Glutamatergic neuron (in vitro differentiated cells): ENCODE measurements at regions not wholly inside any gene's neighbourhood (a gene's known extent, or its start where the extent isn't known, plus 50 kb on each side); places are given as distances from the start of the nearest gene placed in this dataset.
"Not testable (repeated sequence)": the region's sequence is repeated elsewhere in the genome, so short reads cannot be mapped to it uniquely, and the experiment has no call there.

Source experiments
- DNase-seq: peaks from one replicate; pipeline ENCODE4 v3.0.0; 2022
- H3K27ac Mint-ChIP-seq: one replicate; pipeline ENCODE4 v1.8.0; 2020; ENCODE audit warnings: mild to moderate bottlenecking, mixed read lengths, inconsistent platforms; ENCODE audit not compliant: unreplicated experiment
- H3K27me3 Mint-ChIP-seq: one replicate; pipeline ENCODE4 v1.8.0; 2020; ENCODE audit warnings: mild to moderate bottlenecking, moderate library complexity, mixed read lengths, inconsistent platforms; ENCODE audit not compliant: unreplicated experiment
- H3K36me3 Mint-ChIP-seq: one replicate; pipeline ENCODE4 v1.8.0; 2020; ENCODE audit warnings: mild to moderate bottlenecking, mixed read lengths, inconsistent platforms; ENCODE audit not compliant: unreplicated experiment
- H3K4me1 Mint-ChIP-seq: one replicate; pipeline ENCODE4 v1.8.0; 2020; ENCODE audit warnings: mild to moderate bottlenecking, low read depth, mixed read lengths, inconsistent platforms; ENCODE audit not compliant: unreplicated experiment
- H3K4me3 Mint-ChIP-seq: one replicate; pipeline ENCODE4 v1.8.0; 2020; ENCODE audit warnings: mild to moderate bottlenecking, mixed read lengths, inconsistent platforms; ENCODE audit not compliant: unreplicated experiment
- H3K9me3 Mint-ChIP-seq: one replicate; pipeline ENCODE4 v1.8.0; 2020; ENCODE audit warnings: mild to moderate bottlenecking, moderate library complexity, mixed read lengths, inconsistent platforms; ENCODE audit not compliant: unreplicated experiment
- TF ChIP-seq, protein P1 (sequence below): fragments of 200-600 bp; sonication (generic); IDR thresholded peaks from one replicate; pipeline ENCODE4 v1.5.0; 2021; ENCODE audit not compliant: partially characterized antibody, unreplicated experiment

DNA sequence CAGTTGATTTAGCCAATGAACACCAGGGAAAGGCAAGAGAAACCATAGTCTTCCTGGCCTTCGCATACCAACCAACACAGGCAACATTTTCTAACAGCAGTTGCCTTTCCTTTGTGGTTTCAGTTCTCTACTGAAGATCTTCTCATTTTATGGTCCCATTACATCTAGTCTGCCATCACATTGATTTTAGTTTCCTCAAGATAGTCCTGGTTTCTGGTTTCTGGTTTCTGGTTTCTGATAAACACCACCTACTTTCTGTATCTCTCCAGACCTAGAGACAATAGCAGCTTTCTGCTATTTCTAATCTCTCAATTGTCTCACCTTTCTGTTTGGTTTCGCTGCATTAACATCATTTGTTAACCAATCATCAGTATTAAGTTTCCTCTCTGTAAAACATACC, 646.3 kb upstream of the SPANXN1 start:
- no peak for DNase-seq
- Mint-ChIP-seq H3K27ac (no peak overlapping the region), H3K9me3 (no peaks in the 10 kb centered on the region), H3K4me1 (no peaks in the 10 kb centered on the region), H3K27me3 (no peaks in the 10 kb centered on the region), H3K4me3 (no peak overlapping the region), H3K36me3 (no peaks in the 10 kb centered on the region)
- TF ChIP-seq, protein P1, sequence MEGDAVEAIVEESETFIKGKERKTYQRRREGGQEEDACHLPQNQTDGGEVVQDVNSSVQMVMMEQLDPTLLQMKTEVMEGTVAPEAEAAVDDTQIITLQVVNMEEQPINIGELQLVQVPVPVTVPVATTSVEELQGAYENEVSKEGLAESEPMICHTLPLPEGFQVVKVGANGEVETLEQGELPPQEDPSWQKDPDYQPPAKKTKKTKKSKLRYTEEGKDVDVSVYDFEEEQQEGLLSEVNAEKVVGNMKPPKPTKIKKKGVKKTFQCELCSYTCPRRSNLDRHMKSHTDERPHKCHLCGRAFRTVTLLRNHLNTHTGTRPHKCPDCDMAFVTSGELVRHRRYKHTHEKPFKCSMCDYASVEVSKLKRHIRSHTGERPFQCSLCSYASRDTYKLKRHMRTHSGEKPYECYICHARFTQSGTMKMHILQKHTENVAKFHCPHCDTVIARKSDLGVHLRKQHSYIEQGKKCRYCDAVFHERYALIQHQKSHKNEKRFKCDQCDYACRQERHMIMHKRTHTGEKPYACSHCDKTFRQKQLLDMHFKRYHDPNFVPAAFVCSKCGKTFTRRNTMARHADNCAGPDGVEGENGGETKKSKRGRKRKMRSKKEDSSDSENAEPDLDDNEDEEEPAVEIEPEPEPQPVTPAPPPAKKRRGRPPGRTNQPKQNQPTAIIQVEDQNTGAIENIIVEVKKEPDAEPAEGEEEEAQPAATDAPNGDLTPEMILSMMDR = no peak

DNA sequence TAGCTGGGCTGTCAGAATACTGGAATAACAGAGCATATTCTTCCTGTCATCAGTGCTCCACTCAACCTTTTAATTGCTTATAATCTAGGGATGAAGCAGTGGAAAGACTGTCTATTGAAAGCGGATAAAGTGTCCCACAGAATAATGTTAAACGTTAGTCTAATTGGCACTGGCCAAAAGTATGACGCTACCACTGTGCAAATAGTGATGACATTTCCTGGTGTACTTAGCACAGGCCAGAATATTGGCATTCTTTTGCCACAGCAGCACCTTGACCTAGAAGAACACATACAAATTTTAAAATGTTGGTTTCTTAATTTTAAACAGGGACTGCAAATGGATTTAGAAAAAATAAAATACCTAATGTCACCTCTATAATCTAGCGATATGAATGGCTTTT, 635.2 kb upstream of the SPANXN1 start:
- no peaks in the 10 kb centered on the region for H3K36me3 Mint-ChIP-seq
- no peak overlapping the region for H3K27ac Mint-ChIP-seq
- DNase-seq = no peak
- no peaks in the 10 kb centered on the region for H3K4me1 Mint-ChIP-seq
- H3K9me3 Mint-ChIP-seq = no peaks in the 10 kb centered on the region
- TF ChIP-seq, protein P1 = no peak
- H3K4me3 Mint-ChIP-seq = no peak overlapping the region
- H3K27me3 Mint-ChIP-seq = no peaks in the 10 kb centered on the region

DNA sequence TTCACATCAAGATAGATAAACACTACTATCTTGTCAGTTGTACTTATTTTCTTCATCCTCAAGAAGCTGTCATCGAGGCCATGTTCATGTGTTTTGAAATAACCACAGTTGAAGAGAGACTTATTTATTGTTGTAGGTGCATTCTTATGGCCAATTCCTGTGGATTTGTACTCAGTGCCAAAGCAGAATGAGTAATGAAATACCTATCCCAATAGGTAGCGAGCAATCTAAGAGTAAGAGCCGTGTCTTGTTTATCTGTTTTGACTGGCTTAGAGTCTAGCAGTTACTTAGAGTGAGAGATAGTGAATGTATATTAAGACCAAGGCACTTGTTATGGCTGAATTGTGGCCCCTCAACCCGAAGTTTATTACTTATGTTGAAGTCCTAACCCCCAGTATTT, 631.0 kb upstream of the SPANXN1 start:
- no peak for DNase-seq
- H3K27ac Mint-ChIP-seq = no peak overlapping the region
- H3K27me3 Mint-ChIP-seq = no peaks in the 10 kb centered on the region
- TF ChIP-seq, protein P1 = no peak
- H3K9me3 Mint-ChIP-seq = no peaks in the 10 kb centered on the region
- no peaks in the 10 kb centered on the region for H3K36me3 Mint-ChIP-seq
- H3K4me3 Mint-ChIP-seq = no peak overlapping the region
- H3K4me1 Mint-ChIP-seq = no peaks in the 10 kb centered on the region

DNA sequence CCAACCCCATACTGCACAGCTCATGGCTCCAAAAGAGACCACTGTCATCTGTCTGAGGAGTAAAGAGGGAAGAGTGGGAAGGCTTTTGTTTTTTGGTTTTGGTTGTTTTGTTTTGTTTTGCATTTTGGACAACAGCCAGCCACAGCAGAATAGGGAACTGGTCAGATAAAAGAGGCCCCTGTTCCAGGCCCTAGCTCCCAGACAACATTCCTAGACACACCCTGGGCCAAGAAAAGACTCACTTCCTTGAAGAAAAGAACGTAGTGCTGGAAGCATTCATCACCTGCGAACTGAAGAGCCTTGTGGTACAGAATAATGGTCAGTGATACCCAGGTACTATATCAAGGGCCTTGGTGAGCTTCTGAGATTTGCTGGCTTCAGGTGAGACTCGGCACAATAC, 619.4 kb upstream of the SPANXN1 start:
- Mint-ChIP-seq H3K36me3 (no peaks in the 10 kb centered on the region), H3K27ac (no peak overlapping the region), H3K4me3 (no peak overlapping the region), H3K9me3 (no peaks in the 10 kb centered on the region), H3K4me1 (no peaks in the 10 kb centered on the region), H3K27me3 (no peaks in the 10 kb centered on the region)
- TF ChIP-seq, protein P1 = no peak
- no peak for DNase-seq

DNA sequence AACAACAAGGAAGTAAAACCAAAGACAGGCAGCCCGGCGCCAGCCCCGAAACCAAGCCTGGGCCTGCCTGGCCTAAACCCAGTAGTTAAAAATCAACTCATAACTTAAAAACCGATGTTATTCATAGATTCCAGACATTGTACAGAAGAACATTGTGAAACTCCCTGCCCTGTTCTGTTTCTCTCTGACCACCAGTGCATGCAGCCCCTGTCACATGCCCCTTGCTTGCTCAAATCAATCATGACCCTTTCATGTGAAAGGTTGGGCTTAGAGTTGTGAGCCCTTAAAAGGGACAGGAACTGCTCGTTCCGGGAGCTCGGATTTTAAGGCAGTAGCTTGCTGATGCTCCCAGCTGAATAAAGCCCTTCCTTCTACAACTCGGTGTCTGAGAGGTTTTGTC, 612.9 kb upstream of the SPANXN1 start:
- not testable (repeated sequence) for H3K4me3 Mint-ChIP-seq, H3K4me1 Mint-ChIP-seq, DNase-seq, H3K27ac Mint-ChIP-seq, H3K36me3 Mint-ChIP-seq, H3K27me3 Mint-ChIP-seq, H3K9me3 Mint-ChIP-seq

DNA sequence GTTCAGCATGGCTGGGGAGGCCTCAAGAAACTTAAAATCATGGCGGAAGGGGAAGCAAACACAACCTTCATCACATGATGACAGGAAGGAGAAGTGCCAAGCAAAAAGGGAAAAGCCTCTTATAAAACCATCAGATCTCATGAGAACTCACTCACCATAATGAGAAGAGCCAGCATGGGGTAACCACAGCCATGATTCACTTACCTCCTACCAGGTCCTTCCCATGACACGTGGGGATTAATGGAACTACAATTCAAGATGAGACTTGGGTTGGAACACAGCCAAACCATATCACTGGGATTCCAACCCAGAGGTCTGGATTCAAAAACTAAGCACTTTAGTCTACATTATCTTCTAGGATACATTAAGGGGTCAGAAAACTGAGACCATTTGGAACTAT, 609.6 kb upstream of the SPANXN1 start:
- H3K27ac Mint-ChIP-seq = no peak overlapping the region
- no peaks in the 10 kb centered on the region for H3K36me3 Mint-ChIP-seq
- TF ChIP-seq, protein P1 = no peak
- H3K27me3 Mint-ChIP-seq = no peaks in the 10 kb centered on the region
- H3K4me1 Mint-ChIP-seq = no peaks in the 10 kb centered on the region
- DNase-seq = no peak
- peaks cover 2% of the 10 kb centered on the region for H3K9me3 Mint-ChIP-seq
- no peak overlapping the region for H3K4me3 Mint-ChIP-seq
